ENCODE measurements at regions not wholly inside any gene's neighbourhood (a gene's known extent, or its start where the extent isn't known, plus 50 kb on each side); places are given as distances from the start of the nearest gene placed in this dataset.

DNA sequence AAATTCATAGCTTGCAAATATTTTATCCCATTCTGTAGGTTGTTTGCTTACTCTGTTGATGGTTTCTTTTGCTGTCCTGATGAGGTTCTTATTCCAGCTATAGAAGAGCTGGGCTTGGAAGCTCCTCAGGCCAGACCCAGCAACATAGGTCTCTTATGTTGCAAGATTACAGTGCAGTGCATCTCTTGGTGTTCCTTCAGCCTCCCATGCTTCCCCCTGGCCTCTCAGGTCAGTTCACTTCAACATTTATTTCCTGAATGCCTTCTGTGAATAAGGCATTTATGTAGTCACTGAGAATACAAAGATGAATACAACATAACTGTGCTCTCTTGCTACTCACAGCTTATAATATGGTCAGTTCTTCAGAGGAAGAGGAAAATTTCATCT lies 179.0 kb upstream of the SLC39A10 start:
- Mint-ChIP-seq H3K9me3 (peaks cover 8% of the 10 kb centered on the region), H3K4me1 (no peaks in the 10 kb centered on the region), H3K4me3 (no peak overlapping the region), H3K27me3 (ENCODE audit: low read depth) (no peaks in the 10 kb centered on the region), H3K27ac (no peak overlapping the region), H3K36me3 (no peaks in the 10 kb centered on the region)
- DNase-seq (ENCODE audit: low spot score) (no peak), ATAC-seq (no peak)
- CTCF ChIA-PET, result no interaction called here
- POLR2A ChIA-PET, result no interaction called here
- TF ChIP-seq ATF1 (CRISPR knock-in tag; IDR thresholded peaks at IDR 0.05), result no peak
- TF ChIP-seq, protein P1, sequence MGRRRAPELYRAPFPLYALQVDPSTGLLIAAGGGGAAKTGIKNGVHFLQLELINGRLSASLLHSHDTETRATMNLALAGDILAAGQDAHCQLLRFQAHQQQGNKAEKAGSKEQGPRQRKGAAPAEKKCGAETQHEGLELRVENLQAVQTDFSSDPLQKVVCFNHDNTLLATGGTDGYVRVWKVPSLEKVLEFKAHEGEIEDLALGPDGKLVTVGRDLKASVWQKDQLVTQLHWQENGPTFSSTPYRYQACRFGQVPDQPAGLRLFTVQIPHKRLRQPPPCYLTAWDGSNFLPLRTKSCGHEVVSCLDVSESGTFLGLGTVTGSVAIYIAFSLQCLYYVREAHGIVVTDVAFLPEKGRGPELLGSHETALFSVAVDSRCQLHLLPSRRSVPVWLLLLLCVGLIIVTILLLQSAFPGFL (CRISPR knock-in tag; IDR thresholded peaks at IDR 0.05; ENCODE audit: borderline replicate concordance), result no peak
- TF ChIP-seq, protein P2, sequence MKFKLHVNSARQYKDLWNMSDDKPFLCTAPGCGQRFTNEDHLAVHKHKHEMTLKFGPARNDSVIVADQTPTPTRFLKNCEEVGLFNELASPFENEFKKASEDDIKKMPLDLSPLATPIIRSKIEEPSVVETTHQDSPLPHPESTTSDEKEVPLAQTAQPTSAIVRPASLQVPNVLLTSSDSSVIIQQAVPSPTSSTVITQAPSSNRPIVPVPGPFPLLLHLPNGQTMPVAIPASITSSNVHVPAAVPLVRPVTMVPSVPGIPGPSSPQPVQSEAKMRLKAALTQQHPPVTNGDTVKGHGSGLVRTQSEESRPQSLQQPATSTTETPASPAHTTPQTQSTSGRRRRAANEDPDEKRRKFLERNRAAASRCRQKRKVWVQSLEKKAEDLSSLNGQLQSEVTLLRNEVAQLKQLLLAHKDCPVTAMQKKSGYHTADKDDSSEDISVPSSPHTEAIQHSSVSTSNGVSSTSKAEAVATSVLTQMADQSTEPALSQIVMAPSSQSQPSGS (CRISPR knock-in tag; IDR thresholded peaks at IDR 0.05; ENCODE audit: borderline replicate concordance, low read depth), result no peak
- no peak for TF ChIP-seq CREB1 (CRISPR knock-in tag; IDR thresholded peaks at IDR 0.05)
- TF ChIP-seq, protein P3, sequence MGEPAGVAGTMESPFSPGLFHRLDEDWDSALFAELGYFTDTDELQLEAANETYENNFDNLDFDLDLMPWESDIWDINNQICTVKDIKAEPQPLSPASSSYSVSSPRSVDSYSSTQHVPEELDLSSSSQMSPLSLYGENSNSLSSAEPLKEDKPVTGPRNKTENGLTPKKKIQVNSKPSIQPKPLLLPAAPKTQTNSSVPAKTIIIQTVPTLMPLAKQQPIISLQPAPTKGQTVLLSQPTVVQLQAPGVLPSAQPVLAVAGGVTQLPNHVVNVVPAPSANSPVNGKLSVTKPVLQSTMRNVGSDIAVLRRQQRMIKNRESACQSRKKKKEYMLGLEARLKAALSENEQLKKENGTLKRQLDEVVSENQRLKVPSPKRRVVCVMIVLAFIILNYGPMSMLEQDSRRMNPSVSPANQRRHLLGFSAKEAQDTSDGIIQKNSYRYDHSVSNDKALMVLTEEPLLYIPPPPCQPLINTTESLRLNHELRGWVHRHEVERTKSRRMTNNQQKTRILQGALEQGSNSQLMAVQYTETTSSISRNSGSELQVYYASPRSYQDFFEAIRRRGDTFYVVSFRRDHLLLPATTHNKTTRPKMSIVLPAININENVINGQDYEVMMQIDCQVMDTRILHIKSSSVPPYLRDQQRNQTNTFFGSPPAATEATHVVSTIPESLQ (CRISPR knock-in tag; IDR thresholded peaks at IDR 0.05), result no peak
- TF ChIP-seq TCF7 (CRISPR knock-in tag; IDR thresholded peaks at IDR 0.05; ENCODE audit: low read depth), result no peak
- no peak for TF ChIP-seq GRHL2 (CRISPR knock-in tag; IDR thresholded peaks at IDR 0.05; ENCODE audit: insufficient replicate concordance, severe bottlenecking)
- no peak for TF ChIP-seq ZNF671 (CRISPR knock-in tag; IDR thresholded peaks at IDR 0.05)
- TF ChIP-seq, protein P4, sequence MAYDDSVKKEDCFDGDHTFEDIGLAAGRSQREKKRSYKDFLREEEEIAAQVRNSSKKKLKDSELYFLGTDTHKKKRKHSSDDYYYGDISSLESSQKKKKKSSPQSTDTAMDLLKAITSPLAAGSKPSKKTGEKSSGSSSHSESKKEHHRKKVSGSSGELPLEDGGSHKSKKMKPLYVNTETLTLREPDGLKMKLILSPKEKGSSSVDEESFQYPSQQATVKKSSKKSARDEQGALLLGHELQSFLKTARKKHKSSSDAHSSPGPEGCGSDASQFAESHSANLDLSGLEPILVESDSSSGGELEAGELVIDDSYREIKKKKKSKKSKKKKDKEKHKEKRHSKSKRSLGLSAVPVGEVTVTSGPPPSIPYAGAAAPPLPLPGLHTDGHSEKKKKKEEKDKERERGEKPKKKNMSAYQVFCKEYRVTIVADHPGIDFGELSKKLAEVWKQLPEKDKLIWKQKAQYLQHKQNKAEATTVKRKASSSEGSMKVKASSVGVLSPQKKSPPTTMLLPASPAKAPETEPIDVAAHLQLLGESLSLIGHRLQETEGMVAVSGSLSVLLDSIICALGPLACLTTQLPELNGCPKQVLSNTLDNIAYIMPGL (CRISPR knock-in tag; IDR thresholded peaks at IDR 0.05), result no peak
- no peak for TF ChIP-seq GABPB1 (CRISPR knock-in tag; IDR thresholded peaks at IDR 0.05)

DNA sequence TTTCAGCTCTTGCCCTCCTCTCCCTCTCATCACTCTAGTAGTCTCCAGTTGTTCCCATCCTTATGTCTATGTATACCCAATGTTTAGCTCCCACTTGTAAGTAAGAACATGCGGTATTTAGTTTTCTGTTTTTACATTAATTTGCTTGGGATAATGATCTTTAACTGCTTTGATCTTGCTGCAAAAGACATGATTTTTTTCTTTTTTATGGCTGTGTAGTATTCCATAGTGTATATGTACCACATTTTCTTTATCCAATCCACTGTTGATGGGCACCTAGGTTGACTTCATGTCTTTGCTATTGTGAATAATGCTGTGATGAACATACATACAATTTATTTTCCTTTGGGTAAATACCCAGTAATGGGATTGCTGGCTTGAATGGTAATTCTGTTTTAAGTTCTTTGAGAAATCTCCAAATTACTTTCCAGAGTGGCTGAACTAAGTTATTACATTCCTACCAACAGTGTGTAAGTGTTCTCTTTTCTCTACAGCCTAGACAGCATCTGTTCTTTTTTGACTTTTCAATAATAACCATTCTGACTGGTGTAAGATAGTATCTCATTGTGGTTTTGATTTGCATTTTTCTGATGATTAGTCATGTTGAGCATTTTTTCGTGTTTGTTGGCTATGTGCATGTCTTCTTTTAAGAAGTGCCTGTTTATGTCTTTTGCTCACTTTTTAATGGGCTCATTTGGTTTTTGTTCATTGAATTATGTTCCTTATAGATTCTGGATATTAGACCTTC lies 179.6 kb upstream of the SLC39A10 start:
- Mint-ChIP-seq H3K9me3 (peaks cover 8% of the 10 kb centered on the region), H3K27ac (no peak overlapping the region), H3K4me1 (no peaks in the 10 kb centered on the region), H3K27me3 (ENCODE audit: low read depth) (no peaks in the 10 kb centered on the region), H3K36me3 (no peaks in the 10 kb centered on the region), H3K4me3 (no peak overlapping the region)
- ATAC-seq (no peak), DNase-seq (ENCODE audit: low spot score) (no peak)
- POLR2A ChIA-PET, result no interaction called here
- TF ChIP-seq ZNF219 (CRISPR knock-in tag; IDR thresholded peaks at IDR 0.05; ENCODE audit: borderline replicate concordance), result no peak
- TF ChIP-seq, protein P5, sequence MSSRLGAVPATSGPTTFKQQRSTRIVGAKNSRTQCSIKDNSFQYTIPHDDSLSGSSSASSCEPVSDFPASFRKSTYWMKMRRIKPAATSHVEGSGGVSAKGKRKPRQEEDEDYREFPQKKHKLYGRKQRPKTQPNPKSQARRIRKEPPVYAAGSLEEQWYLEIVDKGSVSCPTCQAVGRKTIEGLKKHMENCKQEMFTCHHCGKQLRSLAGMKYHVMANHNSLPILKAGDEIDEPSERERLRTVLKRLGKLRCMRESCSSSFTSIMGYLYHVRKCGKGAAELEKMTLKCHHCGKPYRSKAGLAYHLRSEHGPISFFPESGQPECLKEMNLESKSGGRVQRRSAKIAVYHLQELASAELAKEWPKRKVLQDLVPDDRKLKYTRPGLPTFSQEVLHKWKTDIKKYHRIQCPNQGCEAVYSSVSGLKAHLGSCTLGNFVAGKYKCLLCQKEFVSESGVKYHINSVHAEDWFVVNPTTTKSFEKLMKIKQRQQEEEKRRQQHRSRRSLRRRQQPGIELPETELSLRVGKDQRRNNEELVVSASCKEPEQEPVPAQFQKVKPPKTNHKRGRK (CRISPR knock-in tag; IDR thresholded peaks at IDR 0.05; ENCODE audit: borderline replicate concordance), result no peak
- CTCF ChIA-PET, result no interaction called here

DNA sequence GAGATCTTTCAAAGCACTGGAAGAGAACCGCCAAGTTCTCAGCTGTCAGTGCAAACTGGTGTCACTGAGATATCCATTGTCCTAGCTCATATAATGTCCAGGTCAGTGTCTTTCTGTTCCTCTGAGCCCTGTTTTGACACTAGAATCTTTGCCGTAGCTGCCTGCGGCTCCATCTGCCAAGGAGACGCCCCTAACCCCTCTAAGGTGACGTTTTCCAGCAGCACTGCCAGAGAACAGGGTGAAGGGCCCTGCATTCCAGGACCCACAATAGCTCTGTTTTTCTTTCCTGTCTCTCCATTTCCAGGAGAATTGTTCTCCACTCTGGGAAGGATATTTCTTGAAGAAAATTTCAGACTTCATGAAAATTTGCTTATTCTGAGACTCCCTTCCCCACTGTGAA lies 181.7 kb upstream of the SLC39A10 start:
- no peaks in the 10 kb centered on the region for H3K36me3 Mint-ChIP-seq
- peaks cover 8% of the 10 kb centered on the region for H3K9me3 Mint-ChIP-seq
- no peaks in the 10 kb centered on the region for H3K27me3 Mint-ChIP-seq (ENCODE audit: low read depth)
- ATAC-seq (no peak; the same call in 1 of the 2 replicates), DNase-seq (ENCODE audit: low spot score) (no peak)
- ChIA-PET CTCF (no interaction called here), POLR2A (no interaction called here)
- no peaks in the 10 kb centered on the region for H3K4me1 Mint-ChIP-seq
- no peak overlapping the region for H3K4me3 Mint-ChIP-seq
- no peak overlapping the region for H3K27ac Mint-ChIP-seq
- no peak for TF ChIP-seq ZNF396 (CRISPR knock-in tag; IDR thresholded peaks at IDR 0.05; ENCODE audit: borderline replicate concordance)
- TF ChIP-seq, protein P5 (CRISPR knock-in tag; IDR thresholded peaks at IDR 0.05; ENCODE audit: borderline replicate concordance), result no peak
- no peak for TF ChIP-seq SP1 (CRISPR knock-in tag; conservative IDR thresholded peaks at IDR 0.05)
- TF ChIP-seq, protein P6, sequence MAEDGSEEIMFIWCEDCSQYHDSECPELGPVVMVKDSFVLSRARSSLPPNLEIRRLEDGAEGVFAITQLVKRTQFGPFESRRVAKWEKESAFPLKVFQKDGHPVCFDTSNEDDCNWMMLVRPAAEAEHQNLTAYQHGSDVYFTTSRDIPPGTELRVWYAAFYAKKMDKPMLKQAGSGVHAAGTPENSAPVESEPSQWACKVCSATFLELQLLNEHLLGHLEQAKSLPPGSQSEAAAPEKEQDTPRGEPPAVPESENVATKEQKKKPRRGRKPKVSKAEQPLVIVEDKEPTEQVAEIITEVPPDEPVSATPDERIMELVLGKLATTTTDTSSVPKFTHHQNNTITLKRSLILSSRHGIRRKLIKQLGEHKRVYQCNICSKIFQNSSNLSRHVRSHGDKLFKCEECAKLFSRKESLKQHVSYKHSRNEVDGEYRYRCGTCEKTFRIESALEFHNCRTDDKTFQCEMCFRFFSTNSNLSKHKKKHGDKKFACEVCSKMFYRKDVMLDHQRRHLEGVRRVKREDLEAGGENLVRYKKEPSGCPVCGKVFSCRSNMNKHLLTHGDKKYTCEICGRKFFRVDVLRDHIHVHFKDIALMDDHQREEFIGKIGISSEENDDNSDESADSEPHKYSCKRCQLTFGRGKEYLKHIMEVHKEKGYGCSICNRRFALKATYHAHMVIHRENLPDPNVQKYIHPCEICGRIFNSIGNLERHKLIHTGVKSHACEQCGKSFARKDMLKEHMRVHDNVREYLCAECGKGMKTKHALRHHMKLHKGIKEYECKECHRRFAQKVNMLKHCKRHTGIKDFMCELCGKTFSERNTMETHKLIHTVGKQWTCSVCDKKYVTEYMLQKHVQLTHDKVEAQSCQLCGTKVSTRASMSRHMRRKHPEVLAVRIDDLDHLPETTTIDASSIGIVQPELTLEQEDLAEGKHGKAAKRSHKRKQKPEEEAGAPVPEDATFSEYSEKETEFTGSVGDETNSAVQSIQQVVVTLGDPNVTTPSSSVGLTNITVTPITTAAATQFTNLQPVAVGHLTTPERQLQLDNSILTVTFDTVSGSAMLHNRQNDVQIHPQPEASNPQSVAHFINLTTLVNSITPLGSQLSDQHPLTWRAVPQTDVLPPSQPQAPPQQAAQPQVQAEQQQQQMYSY (CRISPR knock-in tag; IDR thresholded peaks at IDR 0.05), result no peak
- TF ChIP-seq ZNF671 (CRISPR knock-in tag; IDR thresholded peaks at IDR 0.05), result no peak
- no peak for TF ChIP-seq ZNF263 (CRISPR knock-in tag; IDR thresholded peaks at IDR 0.05; ENCODE audit: low read depth)
- TF ChIP-seq JAZF1 (CRISPR knock-in tag; IDR thresholded peaks at IDR 0.05), result no peak

All from WTC11 (cell line).